ENCODE measurements at regions not wholly inside any gene's neighbourhood (a gene's known extent, or its start where the extent isn't known, plus 50 kb on each side); places are given as distances from the start of the nearest gene placed in this dataset.
"Not testable (repeated sequence)": the region's sequence is repeated elsewhere in the genome, so short reads cannot be mapped to it uniquely, and the experiment has no call there.

GRCh38 chr10:9254353-9254752 lies 1199.9 kb downstream of the GATA3 start:
- no peaks in the 10 kb centered on the region for H3K36me3 ChIP-seq (ENCODE audit: control insufficient read depth, low read length)
- no peaks in the 10 kb centered on the region for H3K9me2 ChIP-seq (replicated peaks; ENCODE audit: control insufficient read depth, low read length)
- H3K4me1 ChIP-seq (ENCODE audit: control insufficient read depth, low read length) = no peaks in the 10 kb centered on the region
- no peak overlapping the region for H3K27ac ChIP-seq (ENCODE audit: low read depth, low read length)
- H3K27me3 ChIP-seq (ENCODE audit: control insufficient read depth, low read length) = no peaks in the 10 kb centered on the region
- no peaks in the 10 kb centered on the region for H3F3A ChIP-seq (ENCODE audit: control insufficient read depth, insufficient read depth)
- no peaks in the 10 kb centered on the region for H3K9me3 ChIP-seq (ENCODE audit: control insufficient read depth, insufficient read depth, low read length)
- no peaks in the 10 kb centered on the region for H4K20me1 ChIP-seq (ENCODE audit: control insufficient read depth, insufficient read depth, low read depth, low read length)
- H3K4me3 ChIP-seq (ENCODE audit: low read length) = no peak overlapping the region
- H3K79me2 ChIP-seq (ENCODE audit: control insufficient read depth, low read length) = no peaks in the 10 kb centered on the region
- no peak for TF ChIP-seq CTCF (IDR thresholded peaks at IDR 0.05; ENCODE audit: low read depth, low read length, poor library complexity, severe bottlenecking)
- TF ChIP-seq EZH2phosphoT487 (IDR thresholded peaks at IDR 0.05; ENCODE audit: borderline replicate concordance, low read length) = no peak
- no peak overlapping the region for H3K4me2 ChIP-seq (ENCODE audit: low read length)

- no peak for TF ChIP-seq EZH2phosphoT487 (IDR thresholded peaks at IDR 0.05; ENCODE audit: borderline replicate concordance, low read length)
- no peak for TF ChIP-seq CTCF (IDR thresholded peaks at IDR 0.05; ENCODE audit: low read depth, low read length, poor library complexity, severe bottlenecking)
- no peak overlapping the region for H3K27ac ChIP-seq (ENCODE audit: low read depth, low read length)
These were observed 1206.2 kb downstream of the GATA3 start for GRCh38 chr10:9260690-9261089.

GRCh38 chr10:9262770-9263169 lies 1208.3 kb downstream of the GATA3 start:
- no peak overlapping the region for H3K4me2 ChIP-seq (ENCODE audit: low read length)
- H3K27me3 ChIP-seq (ENCODE audit: control insufficient read depth, low read length) = no peaks in the 10 kb centered on the region
- H3K36me3 ChIP-seq (ENCODE audit: control insufficient read depth, low read length) = no peaks in the 10 kb centered on the region
- H4K20me1 ChIP-seq (ENCODE audit: control insufficient read depth, insufficient read depth, low read depth, low read length) = no peaks in the 10 kb centered on the region
- TF ChIP-seq EZH2phosphoT487 (IDR thresholded peaks at IDR 0.05; ENCODE audit: borderline replicate concordance, low read length) = no peak
- TF ChIP-seq CTCF (IDR thresholded peaks at IDR 0.05; ENCODE audit: low read depth, low read length, poor library complexity, severe bottlenecking) = no peak
- H3F3A ChIP-seq (ENCODE audit: control insufficient read depth, insufficient read depth) = no peaks in the 10 kb centered on the region
- no peak overlapping the region for H3K4me3 ChIP-seq (ENCODE audit: low read length)
- H3K9me2 ChIP-seq (replicated peaks; ENCODE audit: control insufficient read depth, low read length) = no peaks in the 10 kb centered on the region
- no peaks in the 10 kb centered on the region for H3K79me2 ChIP-seq (ENCODE audit: control insufficient read depth, low read length)
- no peaks in the 10 kb centered on the region for H3K9me3 ChIP-seq (ENCODE audit: control insufficient read depth, insufficient read depth, low read length)
- no peak overlapping the region for H3K27ac ChIP-seq (ENCODE audit: low read depth, low read length)
- no peaks in the 10 kb centered on the region for H3K4me1 ChIP-seq (ENCODE audit: control insufficient read depth, low read length)

More at GRCh38 chr10:9260690-9261089, 1206.2 kb downstream of the GATA3 start:
- H3K4me3 ChIP-seq (ENCODE audit: low read length) = no peak overlapping the region
- no peaks in the 10 kb centered on the region for H3K4me1 ChIP-seq (ENCODE audit: control insufficient read depth, low read length)
- no peaks in the 10 kb centered on the region for H3K9me3 ChIP-seq (ENCODE audit: control insufficient read depth, insufficient read depth, low read length)
- no peaks in the 10 kb centered on the region for H3F3A ChIP-seq (ENCODE audit: control insufficient read depth, insufficient read depth)
- no peaks in the 10 kb centered on the region for H3K36me3 ChIP-seq (ENCODE audit: control insufficient read depth, low read length)
- H3K27me3 ChIP-seq (ENCODE audit: control insufficient read depth, low read length) = no peaks in the 10 kb centered on the region
- no peak overlapping the region for H3K4me2 ChIP-seq (ENCODE audit: low read length)
- no peaks in the 10 kb centered on the region for H3K79me2 ChIP-seq (ENCODE audit: control insufficient read depth, low read length)
- H4K20me1 ChIP-seq (ENCODE audit: control insufficient read depth, insufficient read depth, low read depth, low read length) = no peaks in the 10 kb centered on the region
- no peaks in the 10 kb centered on the region for H3K9me2 ChIP-seq (replicated peaks; ENCODE audit: control insufficient read depth, low read length)

- Histone ChIP-seq H3K79me2 (ENCODE audit: control insufficient read depth, low read length) (no peaks in the 10 kb centered on the region), H3K9me2 (replicated peaks; ENCODE audit: control insufficient read depth, low read length) (no peaks in the 10 kb centered on the region), H3K4me3 (ENCODE audit: low read length) (no peak overlapping the region), H3K4me1 (ENCODE audit: control insufficient read depth, low read length) (no peaks in the 10 kb centered on the region), H4K20me1 (ENCODE audit: control insufficient read depth, insufficient read depth, low read depth, low read length) (no peaks in the 10 kb centered on the region), H3F3A (ENCODE audit: control insufficient read depth, insufficient read depth) (no peaks in the 10 kb centered on the region), H3K27me3 (ENCODE audit: control insufficient read depth, low read length) (no peaks in the 10 kb centered on the region), H3K27ac (ENCODE audit: low read depth, low read length) (no peak overlapping the region), H3K9me3 (ENCODE audit: control insufficient read depth, insufficient read depth, low read length) (no peaks in the 10 kb centered on the region), H3K4me2 (ENCODE audit: low read length) (no peak overlapping the region), H3K36me3 (ENCODE audit: control insufficient read depth, low read length) (no peaks in the 10 kb centered on the region)
- TF ChIP-seq EZH2phosphoT487 (IDR thresholded peaks at IDR 0.05; ENCODE audit: borderline replicate concordance, low read length) (no peak), CTCF (IDR thresholded peaks at IDR 0.05; ENCODE audit: low read depth, low read length, poor library complexity, severe bottlenecking) (no peak)
These were observed 1213.7 kb downstream of the GATA3 start for GRCh38 chr10:9268176-9268575.

- not testable (repeated sequence) for H3K9me3 ChIP-seq (ENCODE audit: control insufficient read depth, insufficient read depth, low read length); H3K36me3 ChIP-seq (ENCODE audit: control insufficient read depth, low read length); H3F3A ChIP-seq (ENCODE audit: control insufficient read depth, insufficient read depth); H4K20me1 ChIP-seq (ENCODE audit: control insufficient read depth, insufficient read depth, low read depth, low read length); H3K9me2 ChIP-seq (replicated peaks; ENCODE audit: control insufficient read depth, low read length); H3K79me2 ChIP-seq (ENCODE audit: control insufficient read depth, low read length); H3K27ac ChIP-seq (ENCODE audit: low read depth, low read length); H3K4me1 ChIP-seq (ENCODE audit: control insufficient read depth, low read length); H3K4me2 ChIP-seq (ENCODE audit: low read length); H3K27me3 ChIP-seq (ENCODE audit: control insufficient read depth, low read length); H3K4me3 ChIP-seq (ENCODE audit: low read length)
These were observed 1218.8 kb downstream of the GATA3 start for GRCh38 chr10:9273126-9273833.

Data from DOHH2 (cell line).